ENCODE measurements at regions not wholly inside any gene's neighbourhood (a gene's known extent, or its start where the extent isn't known, plus 50 kb on each side); places are given as distances from the start of the nearest gene placed in this dataset.

- TF ChIP-seq KLF13 (tag; IDR thresholded peaks at IDR 0.05; ENCODE audit: borderline replicate concordance, low read depth) (no peak), EGR1 (conservative IDR thresholded peaks at IDR 0.05) (no peak), TGIF2 (CRISPR knock-in tag; IDR thresholded peaks at IDR 0.05) (no peak), MAX (CRISPR knock-in tag; IDR thresholded peaks at IDR 0.05) (no peak), GTF2F1 (IDR thresholded peaks at IDR 0.05; ENCODE audit: low read depth, low read length) (no peak), ATF3 (IDR thresholded peaks at IDR 0.05) (no peak), ATF3 (CRISPR knock-in tag; conservative IDR thresholded peaks at IDR 0.05) (no peak), HOMEZ (CRISPR knock-in tag; IDR thresholded peaks at IDR 0.05) (no peak), POLR2AphosphoS5 (IDR thresholded peaks at IDR 0.05; ENCODE audit: control insufficient read depth, insufficient read depth, low read depth, low read length) (no peak), POLR2AphosphoS2 (IDR thresholded peaks at IDR 0.05; ENCODE audit: low read length) (no peak), CEBPB (tag; IDR thresholded peaks at IDR 0.05) (no peak), EP300 (IDR thresholded peaks at IDR 0.05; ENCODE audit: low read length) (no peak), EZH2 (IDR thresholded peaks at IDR 0.05; ENCODE audit: borderline replicate concordance, low read depth, low read length) (no peak)
Measured at GRCh38 chr10:74765465-74765975, 60.9 kb upstream of the KAT6B start.
